Hepatocyte (in vitro differentiated cells): ENCODE measurements at regions not wholly inside any gene's neighbourhood (a gene's known extent, or its start where the extent isn't known, plus 50 kb on each side); places are given as distances from the start of the nearest gene placed in this dataset.

Experiments used
- EZH2 ChIP-seq: fragments of 200-600 bp; sonication (generic); IDR thresholded peaks from 2 replicates; pipeline ENCODE4 v1.6.1; 2016; ENCODE audit warnings: antibody characterized with exemption, mild to moderate bottlenecking, borderline replicate concordance
- TF ChIP-seq, protein P1 (sequence below): fragments of 200-600 bp; sonication (generic); IDR thresholded peaks from 2 replicates; pipeline ENCODE4 v1.5.1; 2016; ENCODE audit warnings: antibody characterized with exemption, mild to moderate bottlenecking; ENCODE audit not compliant: poor library complexity

DNA sequence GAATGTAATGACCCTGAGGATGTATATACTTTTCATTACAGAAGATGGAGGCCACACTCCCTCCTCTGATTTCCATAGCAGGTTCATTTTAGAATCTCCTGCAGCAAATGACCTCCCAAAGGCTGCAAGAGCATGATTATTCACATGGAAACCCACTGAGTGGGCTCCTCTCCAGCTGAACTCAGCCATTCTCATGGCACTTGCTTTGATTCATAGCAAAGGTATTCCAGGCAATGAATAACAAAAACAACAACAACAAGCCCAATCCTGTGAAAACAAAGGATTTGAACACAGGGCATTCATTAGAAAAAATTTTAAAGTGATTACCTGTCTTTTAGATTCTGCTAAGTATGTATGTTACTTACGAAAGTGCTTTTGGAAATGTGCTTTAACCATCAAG lies 894.0 kb upstream of the FRG1 start:
- TF ChIP-seq, protein P1, sequence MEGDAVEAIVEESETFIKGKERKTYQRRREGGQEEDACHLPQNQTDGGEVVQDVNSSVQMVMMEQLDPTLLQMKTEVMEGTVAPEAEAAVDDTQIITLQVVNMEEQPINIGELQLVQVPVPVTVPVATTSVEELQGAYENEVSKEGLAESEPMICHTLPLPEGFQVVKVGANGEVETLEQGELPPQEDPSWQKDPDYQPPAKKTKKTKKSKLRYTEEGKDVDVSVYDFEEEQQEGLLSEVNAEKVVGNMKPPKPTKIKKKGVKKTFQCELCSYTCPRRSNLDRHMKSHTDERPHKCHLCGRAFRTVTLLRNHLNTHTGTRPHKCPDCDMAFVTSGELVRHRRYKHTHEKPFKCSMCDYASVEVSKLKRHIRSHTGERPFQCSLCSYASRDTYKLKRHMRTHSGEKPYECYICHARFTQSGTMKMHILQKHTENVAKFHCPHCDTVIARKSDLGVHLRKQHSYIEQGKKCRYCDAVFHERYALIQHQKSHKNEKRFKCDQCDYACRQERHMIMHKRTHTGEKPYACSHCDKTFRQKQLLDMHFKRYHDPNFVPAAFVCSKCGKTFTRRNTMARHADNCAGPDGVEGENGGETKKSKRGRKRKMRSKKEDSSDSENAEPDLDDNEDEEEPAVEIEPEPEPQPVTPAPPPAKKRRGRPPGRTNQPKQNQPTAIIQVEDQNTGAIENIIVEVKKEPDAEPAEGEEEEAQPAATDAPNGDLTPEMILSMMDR, result no peak
- no peak for TF ChIP-seq EZH2
